HG02981 (cell line): ENCODE measurements at regions not wholly inside any gene's neighbourhood (a gene's known extent, or its start where the extent isn't known, plus 50 kb on each side); places are given as distances from the start of the nearest gene placed in this dataset.
A peak's percentile ranks its signal among the peaks of the same experiment; 100 is the strongest.

Experiments used
- ATAC-seq: cut with Tn5 transposase; IDR thresholded peaks from one replicate; pipeline ENCODE4 v1.9.1; 2021; ENCODE audit warnings: mild to moderate bottlenecking, moderate library complexity; ENCODE audit not compliant: unreplicated experiment

DNA sequence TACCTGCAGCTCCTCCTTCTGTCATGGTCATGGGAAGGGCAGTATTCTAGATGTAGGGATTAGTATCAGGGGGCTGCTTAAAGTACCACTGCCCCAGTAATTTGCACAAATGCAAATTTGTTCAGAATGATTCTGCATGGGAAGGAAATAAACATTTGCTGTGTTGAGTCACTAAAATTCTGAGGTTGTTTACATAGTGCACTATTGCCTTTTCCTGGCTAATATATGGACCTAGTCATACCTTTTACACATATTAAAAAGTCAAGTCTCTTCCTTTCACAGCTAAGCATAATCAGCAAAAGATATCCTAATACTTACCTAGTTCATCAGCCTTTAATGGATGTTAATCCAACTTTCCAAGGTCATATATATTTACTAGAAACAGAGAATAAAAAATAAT lies 746.4 kb upstream of the NR2F2 start:
- no peak for ATAC-seq

DNA sequence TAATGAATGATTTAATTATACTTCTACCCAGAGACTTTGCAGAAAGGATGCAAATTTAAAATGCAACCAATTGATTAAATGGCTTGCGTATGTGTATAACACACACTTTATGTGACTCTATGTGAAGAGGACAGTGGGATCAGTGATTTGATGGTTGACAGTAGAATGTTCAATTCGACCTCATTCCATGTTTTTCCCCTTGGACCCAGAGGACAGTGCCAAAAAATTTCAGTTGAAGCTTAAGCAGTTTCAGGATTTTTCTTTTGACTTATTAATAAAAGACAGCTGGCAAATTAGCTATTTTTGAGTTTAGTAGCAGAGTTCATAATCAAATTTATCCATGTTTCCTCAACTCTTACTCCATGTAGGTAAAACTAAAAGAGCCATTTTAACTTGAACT lies 742.4 kb upstream of the NR2F2 start:
- no peak for ATAC-seq

DNA sequence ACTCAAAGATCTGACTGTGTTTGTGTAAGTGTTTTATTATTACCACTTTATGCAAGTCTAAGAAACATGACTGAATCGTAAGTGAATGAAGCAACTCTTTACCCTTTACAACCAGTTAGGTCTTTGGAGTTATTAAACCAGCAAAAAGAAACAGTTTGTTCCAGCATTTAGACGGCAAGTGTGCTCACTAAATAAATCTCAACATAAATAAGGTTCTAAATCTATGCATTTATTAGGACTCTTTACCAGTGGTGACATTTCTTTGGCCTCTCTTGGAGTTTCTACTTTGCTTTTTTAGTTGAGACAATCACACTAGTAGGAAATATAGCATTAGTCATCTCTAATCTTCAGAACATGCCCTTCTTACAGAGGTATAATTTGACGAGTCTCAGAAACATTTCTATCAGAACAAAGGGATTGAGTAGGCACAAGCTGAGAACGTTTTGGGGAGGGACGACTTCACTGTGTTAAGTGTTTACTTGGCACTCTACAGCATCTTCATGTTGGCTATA lies 739.9 kb upstream of the NR2F2 start:
- ATAC-seq = no peak

DNA sequence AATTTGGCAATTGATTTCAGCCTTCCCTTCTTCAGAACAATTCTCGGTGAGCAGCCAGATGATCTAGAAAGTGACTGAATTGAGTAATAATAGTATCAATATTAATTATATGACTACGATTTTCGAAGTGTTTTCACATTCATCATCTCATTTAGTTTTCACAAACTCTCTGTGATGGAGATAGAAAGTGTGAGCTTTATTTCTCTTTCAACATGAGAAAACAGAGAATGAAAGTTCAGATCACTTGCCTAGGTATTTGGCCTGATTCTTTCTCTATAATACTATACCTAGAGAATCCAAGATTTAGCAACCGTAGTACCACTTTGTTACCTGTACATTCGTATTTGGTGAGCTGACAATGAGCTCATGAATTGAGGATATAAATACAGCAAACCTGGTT lies 739.2 kb upstream of the NR2F2 start:
- ATAC-seq = no peak

DNA sequence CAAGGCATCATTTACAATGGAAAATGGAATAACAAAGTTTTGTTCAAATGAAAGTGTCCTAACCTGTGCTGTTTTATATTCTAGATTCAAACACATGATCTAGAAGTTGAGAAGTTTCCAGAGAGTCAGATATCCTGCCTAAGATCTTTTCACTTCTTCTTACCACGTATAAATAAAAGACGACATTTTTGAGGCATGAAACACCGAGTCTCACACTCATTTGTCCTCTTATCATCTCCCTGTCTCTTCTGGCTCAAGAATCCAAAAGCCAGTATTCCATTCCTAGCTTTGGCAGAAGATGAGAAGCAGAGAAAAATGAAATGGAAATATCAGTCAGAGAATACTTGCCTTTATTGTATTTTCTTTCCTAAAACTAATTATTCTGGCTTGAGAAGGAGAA lies 738.6 kb upstream of the NR2F2 start:
- no peak for ATAC-seq

DNA sequence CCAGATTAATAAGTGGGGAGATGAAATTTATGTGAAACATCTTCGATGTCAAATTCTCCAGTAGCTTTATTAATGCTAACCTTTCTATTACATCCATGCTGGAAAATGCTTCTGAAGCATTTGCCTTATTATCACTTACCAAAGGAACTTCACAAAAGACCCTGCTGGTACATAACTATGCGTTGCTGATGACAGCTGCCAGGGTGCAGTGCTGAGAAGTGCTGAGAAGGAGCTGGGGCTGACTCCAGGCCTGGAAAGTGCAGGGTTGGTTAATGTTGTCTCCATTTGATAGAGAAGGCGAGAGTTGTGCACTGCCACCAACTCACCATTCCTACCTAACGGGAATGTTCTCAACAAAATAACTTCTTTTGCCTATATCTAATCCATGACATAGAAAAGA lies 736.0 kb upstream of the NR2F2 start:
- ATAC-seq = no peak

DNA sequence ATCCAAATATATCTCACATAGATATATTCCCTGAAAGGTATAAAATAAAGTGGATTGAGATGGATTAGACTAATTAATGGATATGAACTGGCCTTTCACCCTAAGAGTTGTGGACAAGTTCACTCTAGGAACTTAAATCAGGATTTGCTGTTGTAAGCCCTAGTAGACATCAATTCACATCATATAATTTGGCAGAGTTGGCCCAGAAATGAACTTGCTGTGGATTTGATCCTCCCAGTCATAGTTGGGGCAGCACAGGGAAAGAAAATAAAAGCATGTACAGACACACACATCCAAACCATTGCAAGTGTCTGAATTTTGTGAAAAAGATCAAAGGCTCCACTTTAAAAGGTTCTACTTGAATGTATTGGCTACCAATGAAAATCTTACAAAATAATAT lies 734.7 kb upstream of the NR2F2 start:
- ATAC-seq = no peak

DNA sequence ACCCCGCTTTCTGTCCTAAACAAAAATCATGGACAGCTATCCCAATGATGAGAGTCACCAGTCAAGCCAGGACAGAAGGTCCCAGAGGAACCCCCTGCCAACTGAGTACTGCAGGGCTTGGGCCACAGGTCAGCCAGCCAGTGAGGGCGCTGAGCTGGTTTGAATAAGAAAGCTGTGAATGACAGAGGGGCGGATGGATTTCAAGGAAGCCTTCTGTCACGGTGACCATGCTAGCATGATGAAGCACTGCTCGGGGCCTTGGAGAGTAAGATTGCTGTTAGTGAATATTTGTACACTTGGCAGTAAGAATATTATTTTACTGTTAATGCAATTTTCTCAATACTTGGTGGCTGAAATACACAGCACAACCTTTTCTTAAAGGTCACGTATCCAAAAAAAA lies 734.0 kb upstream of the NR2F2 start:
- ATAC-seq = no peak

DNA sequence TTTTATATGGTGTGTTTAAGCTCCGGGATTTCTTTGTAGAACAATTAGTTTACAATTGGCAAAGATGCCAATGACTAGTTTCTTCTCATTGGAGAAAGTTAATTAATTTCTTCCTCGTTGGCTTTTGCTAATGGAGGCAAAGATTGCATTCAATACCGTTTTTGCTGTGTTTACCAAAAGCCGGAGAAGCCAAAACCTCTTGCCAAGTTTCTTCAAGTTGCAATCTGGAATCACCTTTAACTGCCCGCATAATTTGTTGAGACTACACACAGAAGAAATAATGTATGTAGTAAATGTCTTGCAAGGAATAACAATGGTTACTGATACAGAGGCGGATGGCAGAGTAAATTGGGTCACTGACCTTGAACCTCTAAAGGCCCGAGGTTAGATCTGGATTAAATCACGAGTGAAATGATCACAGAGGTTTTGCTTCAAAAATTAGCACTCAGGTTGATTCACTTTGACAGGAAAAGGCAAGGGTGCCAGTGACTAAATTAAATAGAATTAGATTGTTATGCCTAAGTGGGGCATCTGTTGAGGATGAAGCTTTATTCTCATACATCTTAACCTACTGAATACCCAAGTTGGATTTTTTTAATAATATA lies 732.1 kb upstream of the NR2F2 start:
- ATAC-seq = no peak

DNA sequence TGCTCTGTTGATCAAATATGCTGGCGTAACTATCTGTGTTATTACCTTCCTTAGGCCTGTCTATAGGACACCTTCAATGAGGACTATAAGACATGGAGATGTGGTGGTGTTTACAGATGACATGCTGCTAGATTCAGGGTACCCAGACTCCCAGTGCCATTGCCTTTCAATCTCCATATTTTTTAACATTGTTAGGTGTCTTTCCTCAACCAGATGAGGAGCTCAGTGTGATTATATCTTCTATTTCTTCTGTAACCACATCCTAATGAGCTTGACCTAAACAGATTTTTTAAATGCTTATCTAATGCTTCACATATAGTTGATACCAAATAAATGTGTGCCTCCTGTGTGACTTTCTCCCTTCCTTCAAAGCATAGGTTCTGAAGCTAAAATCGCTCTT lies 730.1 kb upstream of the NR2F2 start:
- ATAC-seq = no peak

DNA sequence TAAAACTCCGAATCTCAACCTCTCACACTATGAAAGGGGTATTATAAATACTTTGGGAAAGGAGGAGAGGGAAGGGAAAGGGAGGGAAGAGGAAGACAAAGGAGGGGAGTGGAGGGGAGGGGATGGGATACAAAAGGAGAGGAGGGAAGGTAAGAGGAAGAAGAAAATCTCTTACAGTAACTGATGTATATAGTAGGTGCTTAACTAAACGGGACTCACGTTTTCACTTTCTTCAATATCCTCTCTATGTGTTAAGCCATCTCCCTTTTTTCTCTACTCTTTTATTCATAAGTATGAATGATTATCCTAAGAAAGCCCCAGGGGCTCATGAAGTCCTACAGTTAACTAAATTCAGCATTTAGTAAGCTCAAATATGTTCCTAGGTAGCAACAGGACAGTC lies 729.6 kb upstream of the NR2F2 start:
- ATAC-seq = no peak

DNA sequence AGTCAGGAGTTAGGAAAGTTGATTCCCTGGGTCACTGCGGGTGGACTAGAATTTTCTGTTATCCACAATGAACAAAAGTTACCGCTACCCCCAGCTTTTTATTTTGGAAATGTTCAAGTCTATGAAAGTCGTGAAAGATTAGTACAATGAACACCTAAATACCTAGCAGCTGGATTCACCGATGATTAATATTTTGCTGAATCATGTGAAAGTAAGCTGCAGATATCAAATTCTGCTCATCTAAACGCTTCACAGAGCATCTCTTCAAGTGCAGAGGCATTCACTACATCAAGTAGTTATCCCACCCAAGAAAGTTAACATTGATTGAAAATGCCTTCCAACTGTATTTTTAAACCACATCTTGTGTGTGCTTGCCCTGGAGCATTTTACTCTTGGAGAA lies 729.0 kb upstream of the NR2F2 start:
- no peak for ATAC-seq

DNA sequence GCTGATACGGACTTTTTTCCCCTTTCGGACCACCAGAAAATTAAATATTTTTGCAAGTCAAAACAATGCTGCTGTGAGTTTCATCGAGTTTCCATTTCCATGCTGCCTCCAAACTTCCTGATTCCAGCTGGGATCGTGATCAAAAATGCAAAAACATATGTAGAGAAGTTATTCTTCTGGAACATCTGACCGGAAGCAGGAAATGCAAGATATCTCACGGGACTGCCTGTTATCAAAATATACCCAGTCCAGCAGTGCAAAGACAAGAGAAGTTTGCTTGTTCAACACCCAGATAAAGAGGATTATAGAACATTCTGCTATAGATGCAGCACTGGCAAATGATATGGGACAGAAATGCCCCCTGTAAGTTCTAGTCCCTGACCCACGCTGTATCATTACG lies 726.7 kb upstream of the NR2F2 start:
- no peak for ATAC-seq

DNA sequence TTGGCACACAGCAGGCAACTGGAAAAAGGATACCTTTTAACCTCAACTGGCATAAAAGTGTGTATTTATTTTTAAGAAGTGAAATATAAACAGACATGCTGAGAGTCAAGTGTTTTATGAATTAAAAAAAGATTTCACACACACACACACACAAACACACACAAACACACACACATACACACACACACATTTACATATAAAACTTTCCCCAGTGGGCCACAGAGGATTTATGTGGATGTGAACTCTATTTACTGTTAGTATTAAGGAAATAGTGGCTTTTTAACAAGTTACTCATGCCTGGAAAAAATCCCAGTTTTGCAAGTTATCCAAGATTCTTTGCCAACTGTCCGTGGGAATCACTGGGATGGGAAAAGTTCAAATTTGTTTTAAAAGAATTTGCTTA lies 725.9 kb upstream of the NR2F2 start:
- no peak for ATAC-seq

DNA sequence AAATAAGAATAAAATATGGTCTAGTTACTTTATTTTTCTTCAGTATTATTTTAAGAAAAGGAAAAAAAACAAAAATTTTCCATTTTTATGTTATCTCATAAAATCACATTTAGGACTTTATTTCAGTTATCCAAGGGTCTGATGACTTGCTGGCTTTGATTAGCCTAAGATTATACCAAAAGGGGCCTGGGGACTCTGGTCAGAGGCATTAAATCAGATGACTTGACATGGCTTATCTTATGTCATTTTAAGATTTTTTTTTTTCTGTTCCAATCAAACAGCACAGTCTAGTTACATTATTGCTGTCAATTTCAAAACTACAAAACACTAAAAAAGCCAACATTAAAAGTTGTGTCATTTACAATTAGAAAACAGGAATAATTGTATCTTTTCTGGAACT lies 725.4 kb upstream of the NR2F2 start:
- ATAC-seq = no peak

DNA sequence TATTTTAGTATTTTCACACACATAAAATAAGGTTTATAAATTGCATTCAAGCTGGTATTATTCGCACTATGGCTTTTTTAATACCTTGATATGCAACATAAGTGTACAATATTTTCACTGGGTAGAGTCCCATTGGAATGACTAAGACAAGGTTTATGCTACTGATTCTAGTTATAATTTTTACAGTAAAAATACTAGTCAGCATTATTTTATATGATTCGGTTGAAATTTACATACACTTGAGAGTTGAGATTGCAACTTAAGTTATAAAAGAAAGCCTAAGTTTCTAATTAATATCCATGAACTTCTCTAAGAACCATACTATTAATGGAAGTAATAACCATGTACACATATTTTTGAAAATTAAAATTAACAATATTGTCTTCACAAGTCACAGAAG lies 723.9 kb upstream of the NR2F2 start:
- no peak for ATAC-seq

DNA sequence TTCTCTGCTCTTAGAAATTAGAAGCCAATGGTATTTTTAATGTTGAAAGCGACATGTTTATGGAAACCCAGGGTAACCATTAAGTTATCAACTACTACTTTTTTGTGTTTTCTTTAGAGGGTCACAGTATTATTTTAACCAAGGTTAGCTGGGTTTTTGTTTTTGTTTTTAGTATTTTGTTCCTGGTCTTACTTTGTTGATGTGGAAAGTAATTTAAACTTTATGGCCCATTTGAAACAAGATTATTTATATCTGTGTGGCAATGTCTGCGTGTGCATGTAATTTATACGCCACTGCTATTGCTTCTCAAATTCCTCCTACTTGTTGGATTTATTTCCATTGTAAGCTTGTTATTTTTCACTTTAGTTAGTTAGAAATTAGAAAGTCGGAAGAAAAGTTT lies 722.1 kb upstream of the NR2F2 start:
- no peak for ATAC-seq

DNA sequence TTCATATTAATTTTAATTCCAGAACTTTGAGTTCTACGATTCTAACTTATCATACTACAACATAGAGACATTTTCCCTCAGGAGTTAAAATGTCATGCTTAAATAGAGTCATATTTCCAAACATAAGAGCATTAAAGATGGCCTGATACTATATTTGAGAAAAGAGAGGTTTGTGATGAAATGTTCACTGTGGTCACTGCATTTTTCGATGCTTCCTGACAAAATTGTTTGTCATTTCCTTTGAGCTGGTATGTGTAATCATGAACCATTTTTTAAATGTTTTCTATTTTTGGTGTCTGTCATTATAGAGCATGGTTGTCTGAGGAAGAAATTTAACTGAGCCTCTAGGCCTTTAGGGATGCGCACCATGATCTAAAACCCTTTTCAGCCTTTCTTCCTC lies 721.4 kb upstream of the NR2F2 start:
- ATAC-seq = no peak

DNA sequence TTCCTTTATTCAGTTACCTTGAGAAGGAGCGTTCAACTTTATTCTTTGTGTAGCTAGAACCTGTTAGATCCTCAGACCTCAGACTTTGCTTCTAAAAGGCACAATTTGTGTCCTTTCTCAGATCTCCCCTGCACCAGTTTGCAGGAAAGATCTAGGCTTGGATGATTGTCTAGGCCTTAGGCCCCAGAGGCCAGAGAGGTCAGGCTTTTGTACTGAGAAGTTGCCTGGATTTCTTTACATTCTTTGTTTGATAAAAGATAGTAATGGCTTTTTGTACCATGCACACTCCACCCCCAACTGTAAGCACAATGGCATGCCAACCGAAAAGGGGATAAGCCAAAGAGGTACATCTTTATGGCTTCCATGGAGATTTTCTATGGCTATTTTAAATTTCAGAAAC lies 719.6 kb upstream of the NR2F2 start:
- no peak for ATAC-seq

DNA sequence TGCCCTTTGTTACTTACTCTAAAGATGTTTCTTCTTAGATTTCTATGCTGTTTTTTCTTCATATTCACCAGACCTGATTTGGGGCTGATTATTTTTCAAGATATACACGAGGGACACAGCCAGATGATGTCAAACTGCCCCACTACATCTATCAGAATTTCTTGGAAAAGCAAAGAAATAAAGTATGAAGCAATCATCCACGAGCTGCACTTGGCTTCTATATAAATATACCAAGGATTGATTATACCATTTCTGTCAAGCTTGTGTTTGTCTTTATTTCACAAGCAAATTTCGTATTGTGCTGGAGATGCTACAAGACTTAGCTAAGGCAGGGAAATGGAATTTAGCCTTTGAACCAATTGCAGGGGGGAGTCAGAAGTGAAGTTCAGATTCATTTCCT lies 715.1 kb upstream of the NR2F2 start:
- no peak for ATAC-seq

DNA sequence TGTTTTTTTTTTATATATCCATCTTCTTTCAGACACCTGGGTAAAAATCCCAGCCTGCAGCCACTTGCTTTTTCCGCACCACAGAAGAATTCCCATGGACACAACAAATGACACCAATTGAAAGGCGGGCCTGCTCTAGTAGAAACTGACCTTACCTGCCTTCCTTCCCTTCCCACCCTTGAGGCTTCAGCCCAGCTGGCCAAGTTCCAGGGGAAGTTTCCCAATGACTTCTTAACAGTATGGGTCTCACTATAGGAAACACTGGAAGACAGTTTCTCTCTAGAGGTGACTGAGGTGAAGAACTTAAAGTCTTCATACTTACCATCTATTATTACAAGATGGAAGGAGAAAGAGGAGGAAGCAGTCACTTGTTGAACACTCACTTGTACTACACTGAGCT lies 714.2 kb upstream of the NR2F2 start:
- no peak for ATAC-seq

DNA sequence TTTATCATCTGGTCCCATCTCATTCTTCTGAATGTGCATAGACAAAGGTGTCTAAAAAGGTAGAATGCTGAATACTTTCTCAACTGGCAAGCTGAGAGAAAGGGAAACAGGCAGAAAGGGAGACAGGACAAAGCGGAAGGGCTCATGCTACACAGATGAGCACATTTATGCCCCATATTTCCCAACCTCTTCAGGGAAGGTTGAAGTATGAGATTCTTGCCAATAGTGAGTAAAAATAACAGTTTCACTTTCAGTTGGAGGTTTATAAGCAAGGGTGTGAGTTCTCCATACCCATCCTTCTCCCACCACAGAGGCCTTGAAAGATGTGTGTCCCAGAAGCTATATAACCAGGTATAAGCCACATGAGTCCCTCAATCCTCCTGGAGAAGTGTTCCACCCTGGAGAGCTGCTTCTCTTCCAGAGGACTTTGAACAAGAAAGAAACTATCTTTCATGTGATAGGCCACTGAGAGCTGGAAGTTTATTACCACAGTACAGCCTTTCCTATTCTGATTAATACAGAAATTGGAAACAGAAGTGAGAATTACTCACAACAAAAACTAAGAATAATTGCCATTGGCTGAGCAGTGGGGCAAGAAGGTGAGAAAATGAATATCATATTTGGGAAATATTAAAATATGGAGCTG lies 709.4 kb upstream of the NR2F2 start:
- peak; percentile 55 for ATAC-seq

DNA sequence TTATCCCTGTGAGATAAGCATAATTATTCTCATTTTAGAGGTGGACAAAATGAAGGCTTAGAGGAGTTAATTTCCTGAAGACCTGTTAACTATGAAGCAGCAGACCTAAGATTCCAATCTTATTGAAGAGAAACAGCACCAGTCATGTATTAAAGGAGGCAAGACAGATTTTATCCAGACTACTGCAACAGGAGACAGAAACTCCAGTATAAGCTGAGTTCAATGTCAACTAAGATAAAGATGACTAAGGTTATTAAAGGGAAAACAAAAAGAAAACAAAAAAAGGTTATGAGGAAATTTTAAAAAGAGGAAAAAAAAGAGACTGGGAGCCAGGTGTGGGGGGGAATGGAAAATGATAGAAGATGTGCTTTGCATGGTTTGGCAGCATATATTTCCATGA lies 707.7 kb upstream of the NR2F2 start:
- ATAC-seq = no peak
